Osteocyte (in vitro differentiated cells): ENCODE measurements at regions not wholly inside any gene's neighbourhood (a gene's known extent, or its start where the extent isn't known, plus 50 kb on each side); places are given as distances from the start of the nearest gene placed in this dataset.

Experiments used
- DNase-seq: peaks from one replicate; pipeline ENCODE4 v3.0.0; 2021; ENCODE audit warnings: mixed read lengths; ENCODE audit not compliant: unreplicated experiment; ENCODE audit errors: extremely low spot score
- H3K27ac Mint-ChIP-seq: one replicate; pipeline ENCODE4 v1.8.0; 2021; ENCODE audit warnings: mild to moderate bottlenecking, mixed read lengths; ENCODE audit not compliant: unreplicated experiment
- H3K27me3 Mint-ChIP-seq: one replicate; pipeline ENCODE4 v1.8.0; 2021; ENCODE audit warnings: mixed read lengths; ENCODE audit not compliant: unreplicated experiment
- H3K36me3 Mint-ChIP-seq: one replicate; pipeline ENCODE4 v1.8.0; 2021; ENCODE audit warnings: mixed read lengths; ENCODE audit not compliant: unreplicated experiment
- H3K4me1 Mint-ChIP-seq: one replicate; pipeline ENCODE4 v1.8.0; 2021; ENCODE audit warnings: mixed read lengths; ENCODE audit not compliant: unreplicated experiment
- H3K4me3 Mint-ChIP-seq: one replicate; pipeline ENCODE4 v1.8.0; 2021; ENCODE audit warnings: mild to moderate bottlenecking, moderate library complexity, mixed read lengths; ENCODE audit not compliant: unreplicated experiment
- H3K9me3 Mint-ChIP-seq: one replicate; pipeline ENCODE4 v1.8.0; 2021; ENCODE audit warnings: mixed read lengths; ENCODE audit not compliant: unreplicated experiment
- CTCF ChIP-seq: fragments of 200-600 bp; sonication (generic); IDR thresholded peaks from 2 replicates; pipeline ENCODE4 v1.5.0; 2021; ENCODE audit warnings: antibody characterized with exemption, mild to moderate bottlenecking, moderate library complexity

DNA sequence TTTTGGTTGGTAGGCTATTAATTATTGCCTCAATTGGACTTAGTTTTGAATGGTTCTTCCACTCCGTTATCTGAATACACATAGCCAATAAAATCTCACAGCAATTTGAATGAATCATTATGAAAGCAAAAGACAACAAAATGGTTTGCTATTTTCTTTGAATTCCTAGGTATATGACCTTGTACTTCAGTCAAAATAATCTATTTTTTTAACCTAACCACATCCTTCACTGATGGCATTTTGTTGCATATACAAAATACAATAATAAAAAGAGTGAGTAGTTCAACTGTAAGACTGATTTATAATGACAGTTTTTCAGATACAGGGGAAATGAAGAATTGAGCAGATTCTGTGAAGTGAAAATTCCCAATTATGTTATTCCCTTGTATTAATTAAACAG is 433.1 kb downstream of the HTR7 start:
- TF ChIP-seq CTCF = no peak
- no peak for DNase-seq
- H3K9me3 Mint-ChIP-seq = peaks cover 6% of the 10 kb centered on the region

GRCh38 chr10:90430186-90430585 is 427.7 kb downstream of the HTR7 start:
- H3K4me3 Mint-ChIP-seq = no peak overlapping the region
- H3K9me3 Mint-ChIP-seq = peaks cover 6% of the 10 kb centered on the region
- H3K27ac Mint-ChIP-seq = no peak overlapping the region
- no peak for TF ChIP-seq CTCF
- peaks cover 3% of the 10 kb centered on the region for H3K27me3 Mint-ChIP-seq
- no peak for DNase-seq
- no peaks in the 10 kb centered on the region for H3K36me3 Mint-ChIP-seq
- H3K4me1 Mint-ChIP-seq = peaks cover 12% of the 10 kb centered on the region

More for the DNA sequence above, 433.1 kb downstream of the HTR7 start:
- no peak overlapping the region for H3K27ac Mint-ChIP-seq
- H3K36me3 Mint-ChIP-seq = no peaks in the 10 kb centered on the region
- H3K4me3 Mint-ChIP-seq = no peak overlapping the region
- H3K27me3 Mint-ChIP-seq = no peaks in the 10 kb centered on the region
- H3K4me1 Mint-ChIP-seq = peaks cover 24% of the 10 kb centered on the region

GRCh38 chr10:90432866-90433265 is 425.0 kb downstream of the HTR7 start:
- Mint-ChIP-seq H3K27ac (no peak overlapping the region), H3K4me3 (no peak overlapping the region), H3K4me1 (peaks cover 3% of the 10 kb centered on the region), H3K9me3 (no peaks in the 10 kb centered on the region), H3K36me3 (no peaks in the 10 kb centered on the region), H3K27me3 (peaks cover 3% of the 10 kb centered on the region)
- TF ChIP-seq CTCF = no peak
- DNase-seq = no peak

DNA sequence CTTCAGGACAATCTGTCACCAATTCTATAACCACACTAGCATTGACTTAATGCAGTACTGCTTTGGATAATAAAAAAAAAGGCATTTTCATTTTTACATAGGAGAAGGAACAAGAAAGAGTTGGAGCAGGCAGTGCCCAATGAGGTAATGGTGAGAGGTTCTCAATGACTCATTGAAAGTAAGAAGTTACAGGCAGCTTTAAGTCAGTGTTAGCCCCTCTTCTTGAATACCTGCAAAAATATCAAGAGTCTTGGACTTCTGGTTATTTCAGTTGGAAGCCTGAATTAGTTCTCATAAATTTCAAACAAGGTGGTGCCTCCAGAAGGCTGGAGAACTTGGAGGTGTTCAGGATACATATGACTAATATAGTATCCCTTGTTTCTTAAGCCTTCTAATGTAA is 422.5 kb downstream of the HTR7 start:
- Mint-ChIP-seq H3K27me3 (peaks cover 3% of the 10 kb centered on the region), H3K9me3 (no peaks in the 10 kb centered on the region), H3K4me3 (no peak overlapping the region), H3K36me3 (no peaks in the 10 kb centered on the region), H3K4me1 (peaks cover 4% of the 10 kb centered on the region), H3K27ac (no peak overlapping the region)
- DNase-seq = no peak
- TF ChIP-seq CTCF = no peak

- Mint-ChIP-seq H3K4me3 (no peak overlapping the region), H3K27me3 (peaks cover 3% of the 10 kb centered on the region), H3K4me1 (peaks cover 4% of the 10 kb centered on the region), H3K27ac (no peak overlapping the region), H3K9me3 (peaks cover 9% of the 10 kb centered on the region), H3K36me3 (no peaks in the 10 kb centered on the region)
- TF ChIP-seq CTCF = no peak
- DNase-seq = no peak
Observed at GRCh38 chr10:90437452-90437851, 420.4 kb downstream of the HTR7 start.
